SK-N-SH (cell line): ENCODE measurements at regions not wholly inside any gene's neighbourhood (a gene's known extent, or its start where the extent isn't known, plus 50 kb on each side); places are given as distances from the start of the nearest gene placed in this dataset.

Experiments used
- CTCF ChIA-PET: fragments of 300-600, 350-600 bp; formaldehyde crosslinking; extraction: SDS; loops from one replicate; lab custom pipeline; 2021; lab: Yijun Ruan, JAX
- POLR2A ChIA-PET: fragments of 350-600 bp; sonication (Branson Sonifier 250); formaldehyde crosslinking; extraction: SDS; loops from one replicate; lab custom pipeline; 2020; ENCODE audit warnings: antibody characterized with exemption, inconsistent platforms; lab: Yijun Ruan, JAX
- DNase-seq: peaks from one replicate; pipeline ENCODE4 v3.0.0; 2012
- H2AFZ ChIP-seq: fragments of 200-600 bp; sonication (generic); 2 replicates; pipeline ENCODE4 v1.8.1; 2016; ENCODE audit warnings: antibody characterized with exemption, mild to moderate bottlenecking, low read depth
- H3F3A ChIP-seq: fragments of 200-600 bp; sonication (generic); replicated peaks from 2 replicates; pipeline ENCODE3; 2016; ENCODE audit warnings: antibody characterized with exemption, mild to moderate bottlenecking; ENCODE audit not compliant: insufficient read depth
- H3K27ac ChIP-seq, 2 experiments: fragments of 200-500 bp in 1 of 2; fragments of 200-600 bp in 1 of 2; sonication (Bioruptor generic) in 1 of 2; sonication (generic), shearing (Covaris generic) in 1 of 2; 2 replicates each; pipeline versions ENCODE4 v1.5.1 to v1.6.1; 2014 to 2016; ENCODE audit warnings: low read depth in 2 of 2, inconsistent platforms in 1 of 2, low read length in 1 of 2, mild to moderate bottlenecking in 1 of 2, mixed read lengths in 1 of 2
- H3K27me3 ChIP-seq: fragments of 200-600 bp; sonication (generic), shearing (Covaris generic); 2 replicates; pipeline ENCODE4 v1.6.1; 2016; ENCODE audit warnings: mixed run types; ENCODE audit not compliant: insufficient read depth
- H3K36me3 ChIP-seq, 2 experiments: fragments of 200-500 bp in 1 of 2; fragments of 200-600 bp in 1 of 2; sonication (Bioruptor generic) in 1 of 2; sonication (generic) in 1 of 2; replicated peaks in 1 of 2; 2 replicates each; pipeline versions ENCODE3 to v1.5.1; 2014 to 2016; ENCODE audit warnings: low read length in 1 of 2, mild to moderate bottlenecking in 1 of 2; ENCODE audit not compliant: insufficient read depth in 2 of 2, control insufficient read depth in 1 of 2
- H3K4me1 ChIP-seq, 2 experiments: fragments of 200-500 bp in 1 of 2; fragments of 200-600 bp in 1 of 2; sonication (Bioruptor generic) in 1 of 2; sonication (generic), shearing (Covaris generic) in 1 of 2; 2 replicates each; pipeline versions ENCODE4 v1.5.1 to v1.6.1; 2014 to 2016; ENCODE audit warnings: low read depth in 1 of 2, low read length in 1 of 2, mixed run types in 1 of 2; ENCODE audit not compliant: insufficient read depth in 2 of 2, control insufficient read depth in 1 of 2
- H3K4me2 ChIP-seq: fragments of 200-600 bp; sonication (generic), shearing (Covaris generic); 2 replicates; pipeline ENCODE4 v1.6.1; 2017; ENCODE audit warnings: mixed run types
- H3K4me3 ChIP-seq, 2 experiments: fragments of 200-500 bp in 1 of 2; fragments of 200-600 bp in 1 of 2; sonication (Bioruptor generic) in 1 of 2; sonication (generic), shearing (Covaris generic) in 1 of 2; 2 replicates each; pipeline versions ENCODE4 v1.5.1 to v1.8.1; 2014 to 2016; ENCODE audit warnings: low read depth in 2 of 2, inconsistent platforms in 1 of 2, low read length in 1 of 2, mild to moderate bottlenecking in 1 of 2, mixed read lengths in 1 of 2, moderate library complexity in 1 of 2
- H3K79me2 ChIP-seq: fragments of 200-600 bp; sonication (generic); 2 replicates; pipeline ENCODE4 v1.8.1; 2017; ENCODE audit warnings: mild to moderate bottlenecking; ENCODE audit not compliant: insufficient read depth
- H3K9ac ChIP-seq: fragments of 200-600 bp; sonication (generic); 2 replicates; pipeline ENCODE4 v1.6.1; 2017; ENCODE audit warnings: mixed run types
- H3K9me2 ChIP-seq: fragments of 200-600 bp; sonication (generic); 2 replicates; pipeline ENCODE4 v1.6.1; 2017; ENCODE audit warnings: mixed run types
- H3K9me3 ChIP-seq: fragments of 200-600 bp; sonication (generic); 2 replicates; pipeline ENCODE4 v1.6.1; 2017; ENCODE audit warnings: mixed run types, mild to moderate bottlenecking, moderate library complexity
- H4K20me1 ChIP-seq: fragments of 200-600 bp; sonication (generic); 2 replicates; pipeline ENCODE4 v1.6.1; 2017; ENCODE audit warnings: mild to moderate bottlenecking, mixed run types; ENCODE audit not compliant: insufficient read depth
- CHD2 ChIP-seq: fragments of 150-350 bp; IDR thresholded peaks from 2 replicates; pipeline ENCODE4 v1.6.1; 2018; ENCODE audit warnings: low read length; ENCODE audit not compliant: partially characterized antibody
- ELF1 ChIP-seq: IDR thresholded peaks from 2 replicates; pipeline ENCODE4 v1.4.0; 2012
- EZH2phosphoT487 ChIP-seq: fragments of 200-600 bp; sonication (generic); IDR thresholded peaks from 2 replicates; pipeline ENCODE4 v1.6.1; 2017; ENCODE audit warnings: low read depth, mixed run types, mild to moderate bottlenecking, antibody characterized with exemption, moderate library complexity, borderline replicate concordance
- FOXM1 ChIP-seq: IDR thresholded peaks from 2 replicates; pipeline ENCODE4 v1.4.0; 2012; ENCODE audit warnings: low read depth, mild to moderate bottlenecking
- IRF3 ChIP-seq: fragments of 150-350 bp; IDR thresholded peaks from 2 replicates; pipeline ENCODE4 v1.6.1; 2016; ENCODE audit warnings: mild to moderate bottlenecking, low read depth, low read length
- MEF2A ChIP-seq: IDR thresholded peaks from 2 replicates; pipeline ENCODE4 v1.4.0; 2012; ENCODE audit warnings: low read depth, borderline replicate concordance
- NFIC ChIP-seq: IDR thresholded peaks from 2 replicates; pipeline ENCODE4 v1.4.0; 2012; ENCODE audit warnings: borderline replicate concordance
- POLR2AphosphoS5 ChIP-seq: IDR thresholded peaks from 2 replicates; pipeline ENCODE4 v1.6.1; 2012; ENCODE audit warnings: low read depth, low read length
- RCOR1 ChIP-seq: fragments of 150-350 bp; IDR thresholded peaks from 2 replicates; pipeline ENCODE4 v1.6.1; 2017; ENCODE audit warnings: antibody characterized with exemption, low read length
- REST ChIP-seq: IDR thresholded peaks from 2 replicates; pipeline ENCODE4 v1.6.1; 2012; ENCODE audit warnings: mild to moderate bottlenecking, low read depth, low read length, moderate library complexity
- RXRA ChIP-seq: IDR thresholded peaks from 2 replicates; pipeline ENCODE4 v1.4.0; 2012; ENCODE audit warnings: low read depth, mild to moderate bottlenecking, borderline replicate concordance
- SIN3A ChIP-seq: IDR thresholded peaks from 2 replicates; pipeline ENCODE4 v1.6.1; 2012; ENCODE audit warnings: low read depth, mild to moderate bottlenecking, low read length, moderate library complexity, borderline replicate concordance
- TAF1 ChIP-seq: IDR thresholded peaks from 2 replicates; pipeline ENCODE4 v1.6.1; 2012; ENCODE audit warnings: low read depth, mild to moderate bottlenecking, low read length, moderate library complexity, borderline replicate concordance
- USF1 ChIP-seq: IDR thresholded peaks from 2 replicates; pipeline ENCODE4 v1.4.0; 2012; ENCODE audit warnings: low read depth, borderline replicate concordance
- WGBS: methylation state at CpG from one replicate; pipeline ENCODE4 v1.1.6; 2017; ENCODE audit warnings: low lambda C conversion rate; 5-methylcytosine and 5-hydroxymethylcytosine counted together

GRCh38 chrX:46184749-46185148 lies 360.5 kb downstream of the ZNF674 start:
- Histone ChIP-seq H3F3A (no peaks in the 10 kb centered on the region), H3K27ac (no peak overlapping the region), H3K4me2 (no peak overlapping the region), H3K4me3 (no peak overlapping the region), H3K36me3 (no peaks in the 10 kb centered on the region), H3K9me3 (no peaks in the 10 kb centered on the region), H3K27me3 (no peaks in the 10 kb centered on the region), H3K9me2 (no peaks in the 10 kb centered on the region), H3K9ac (no peak overlapping the region), H3K79me2 (no peaks in the 10 kb centered on the region), H4K20me1 (no peaks in the 10 kb centered on the region), H2AFZ (no peak overlapping the region), H3K4me1 (no peaks in the 10 kb centered on the region; a peak in 2 of 4 replicates)
- DNase-seq = no peak
- ChIA-PET POLR2A (no interaction called here), CTCF (no interaction called here)
- TF ChIP-seq EZH2phosphoT487 (no peak), IRF3 (no peak), ELF1 (no peak), RXRA (no peak), USF1 (no peak), CHD2 (no peak), REST (no peak), MEF2A (no peak), SIN3A (no peak), FOXM1 (no peak), TAF1 (no peak), RCOR1 (no peak), POLR2AphosphoS5 (no peak), NFIC (no peak)
- WGBS = 16% methylated on average over 2 of the region's 2 CpGs
